Epithelial cell of proximal tubule (primary cell): ENCODE measurements at regions not wholly inside any gene's neighbourhood (a gene's known extent, or its start where the extent isn't known, plus 50 kb on each side); places are given as distances from the start of the nearest gene placed in this dataset.
A peak's percentile ranks its signal among the peaks of the same experiment; 100 is the strongest.

Source experiments
- DNase-seq: peaks from one replicate; pipeline ENCODE4 v3.0.0-alpha.2; 2011; ENCODE audit warnings: low read depth
- H3K4me3 ChIP-seq: 2 replicates; pipeline ENCODE4 v1.5.1; 2011; ENCODE audit warnings: low read depth, mild to moderate bottlenecking, low read length
- TF ChIP-seq, protein P1 (sequence below): conservative IDR thresholded peaks from 2 replicates; pipeline ENCODE4 v1.5.1; 2012; ENCODE audit warnings: low read depth, mild to moderate bottlenecking, low read length

DNA sequence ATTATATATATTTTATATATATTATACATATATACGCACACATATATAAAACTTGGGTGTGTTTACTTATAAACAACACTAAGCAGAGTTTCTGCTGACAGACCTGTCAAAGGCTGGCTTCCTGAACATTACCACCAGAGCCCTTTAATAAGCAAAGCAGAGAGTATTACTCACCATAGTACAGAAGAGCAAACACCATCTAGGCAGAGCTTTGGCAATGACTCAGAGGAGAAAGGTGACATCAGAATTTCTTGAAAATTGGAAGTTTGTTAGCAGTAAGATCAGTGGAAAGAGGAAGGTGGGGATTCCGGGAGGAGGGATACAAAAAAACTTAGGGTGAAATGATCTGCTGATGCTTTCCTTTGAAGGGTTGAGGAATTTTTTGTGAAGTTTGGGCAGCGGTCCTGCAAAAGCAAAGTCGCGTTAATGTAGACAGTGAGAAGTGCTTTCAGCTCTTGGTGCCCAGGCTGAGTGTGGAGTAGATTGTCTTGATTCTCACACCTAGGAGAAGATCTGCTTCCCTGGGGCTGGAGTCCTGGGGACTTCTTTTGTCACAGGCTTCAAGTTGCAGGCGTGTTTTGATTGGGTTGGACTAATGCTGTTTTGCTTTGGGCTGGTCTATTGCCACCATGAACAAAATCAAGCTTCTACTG lies 109.6 kb upstream of the BACH2 start:
- no peak for DNase-seq
- H3K4me3 ChIP-seq: no peak overlapping the region
- TF ChIP-seq, protein P1, sequence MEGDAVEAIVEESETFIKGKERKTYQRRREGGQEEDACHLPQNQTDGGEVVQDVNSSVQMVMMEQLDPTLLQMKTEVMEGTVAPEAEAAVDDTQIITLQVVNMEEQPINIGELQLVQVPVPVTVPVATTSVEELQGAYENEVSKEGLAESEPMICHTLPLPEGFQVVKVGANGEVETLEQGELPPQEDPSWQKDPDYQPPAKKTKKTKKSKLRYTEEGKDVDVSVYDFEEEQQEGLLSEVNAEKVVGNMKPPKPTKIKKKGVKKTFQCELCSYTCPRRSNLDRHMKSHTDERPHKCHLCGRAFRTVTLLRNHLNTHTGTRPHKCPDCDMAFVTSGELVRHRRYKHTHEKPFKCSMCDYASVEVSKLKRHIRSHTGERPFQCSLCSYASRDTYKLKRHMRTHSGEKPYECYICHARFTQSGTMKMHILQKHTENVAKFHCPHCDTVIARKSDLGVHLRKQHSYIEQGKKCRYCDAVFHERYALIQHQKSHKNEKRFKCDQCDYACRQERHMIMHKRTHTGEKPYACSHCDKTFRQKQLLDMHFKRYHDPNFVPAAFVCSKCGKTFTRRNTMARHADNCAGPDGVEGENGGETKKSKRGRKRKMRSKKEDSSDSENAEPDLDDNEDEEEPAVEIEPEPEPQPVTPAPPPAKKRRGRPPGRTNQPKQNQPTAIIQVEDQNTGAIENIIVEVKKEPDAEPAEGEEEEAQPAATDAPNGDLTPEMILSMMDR: no peak

DNA sequence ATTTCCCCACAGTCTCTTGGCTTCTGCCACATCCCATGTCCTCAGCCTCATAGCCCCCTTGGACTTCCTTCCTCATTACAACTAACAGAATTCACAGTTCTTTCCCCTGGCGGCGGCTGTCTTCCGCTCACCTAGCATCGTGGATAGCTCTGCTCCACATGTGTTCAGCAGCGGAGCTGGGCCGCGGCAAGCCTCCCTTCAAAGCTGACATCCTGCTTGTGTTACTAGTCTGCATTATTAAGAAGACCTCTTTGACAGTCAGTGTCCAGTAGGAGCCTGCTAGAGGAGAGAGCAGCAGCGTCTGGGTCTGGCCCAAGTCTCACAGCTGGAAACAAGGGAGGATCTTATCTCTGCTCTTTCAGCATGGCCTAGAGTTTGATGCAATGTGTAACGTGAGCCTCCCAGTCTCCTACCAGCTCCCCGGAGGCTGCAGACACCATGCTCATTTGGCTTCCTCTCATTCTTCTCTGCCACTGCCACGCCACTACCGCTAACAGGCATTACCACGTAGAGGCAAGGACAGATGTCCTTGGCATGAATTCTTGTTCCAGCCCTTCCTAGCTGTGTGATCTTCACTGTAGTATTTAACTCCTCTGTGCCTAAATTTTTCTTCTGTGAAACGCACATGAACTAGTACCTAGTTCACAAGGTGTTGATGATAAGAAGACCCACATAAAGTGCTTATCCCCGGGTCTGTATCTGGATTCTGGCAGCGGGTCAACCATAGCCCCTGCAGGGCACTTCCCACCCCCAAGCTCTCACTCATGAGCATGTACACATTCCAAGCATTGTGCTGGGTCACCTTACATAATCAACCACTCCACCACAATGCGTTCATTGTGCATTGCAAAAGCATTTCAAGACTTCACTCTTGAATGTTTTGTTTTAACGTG lies 107.1 kb upstream of the BACH2 start:
- DNase-seq: no peak
- TF ChIP-seq, protein P1: no peak
- no peak overlapping the region for H3K4me3 ChIP-seq

DNA sequence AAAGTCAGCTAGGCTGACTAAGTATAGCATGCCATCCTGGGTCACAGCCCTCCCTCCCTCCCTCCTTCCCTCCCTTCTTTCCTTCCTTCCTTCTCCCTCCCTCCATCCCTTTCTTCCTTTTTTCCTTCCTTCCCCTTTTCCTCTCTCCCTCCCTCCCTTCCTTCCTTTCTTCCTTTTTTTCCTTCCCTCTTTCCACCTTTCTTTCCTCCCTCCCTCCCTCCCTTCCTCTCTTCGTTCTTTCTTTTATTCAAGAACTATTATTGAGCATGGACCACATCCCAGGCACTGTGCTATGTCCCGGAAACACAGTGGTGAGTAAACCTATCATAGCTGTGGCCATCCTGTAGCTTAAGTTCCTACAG lies 106.2 kb upstream of the BACH2 start:
- DNase-seq: no peak
- TF ChIP-seq, protein P1: no peak
- H3K4me3 ChIP-seq: no peak overlapping the region

DNA sequence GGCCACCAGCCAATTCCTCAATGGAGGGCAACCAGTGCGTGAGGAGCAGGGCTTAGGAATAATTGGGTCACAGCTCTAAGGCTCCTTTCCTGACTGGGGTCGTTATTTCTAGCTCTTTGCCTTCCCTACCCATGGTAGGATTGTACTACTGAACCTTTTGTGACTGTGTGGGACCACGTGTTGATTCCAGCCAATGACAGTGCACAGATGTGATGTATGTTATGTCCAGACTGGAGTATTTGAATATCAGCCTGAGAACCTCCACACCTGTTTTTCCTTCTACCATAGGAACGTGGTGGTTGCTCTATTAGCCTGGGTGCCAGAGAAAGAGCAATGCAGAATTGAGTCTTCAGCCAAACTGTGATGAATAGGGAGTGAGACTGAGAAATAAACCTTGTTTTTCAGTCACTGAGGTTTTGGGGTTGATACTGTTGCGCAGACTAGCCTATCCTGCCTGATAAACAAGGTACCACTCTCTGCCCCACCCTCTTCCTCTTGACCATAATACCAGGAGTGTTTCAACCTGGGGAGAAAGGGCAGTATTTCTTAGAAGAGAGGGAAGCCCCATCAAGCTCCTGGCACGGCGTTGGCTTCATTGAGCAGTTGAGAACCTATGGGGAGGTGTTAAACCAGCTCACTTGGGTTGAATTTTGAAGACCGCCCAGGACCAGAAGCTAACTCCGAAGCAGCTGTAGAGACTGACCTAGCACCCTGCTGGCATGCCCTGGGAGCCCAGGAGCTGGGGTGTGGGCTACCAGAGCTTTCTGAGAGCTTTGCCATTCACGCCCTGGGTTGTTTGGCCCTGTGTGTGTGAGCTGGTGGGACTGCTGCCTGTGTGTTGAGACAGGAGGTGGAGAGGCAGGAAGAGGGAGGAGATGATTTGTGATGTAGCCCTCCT lies 105.5 kb upstream of the BACH2 start:
- H3K4me3 ChIP-seq: no peak overlapping the region
- no peak for DNase-seq
- TF ChIP-seq, protein P1: no peak

DNA sequence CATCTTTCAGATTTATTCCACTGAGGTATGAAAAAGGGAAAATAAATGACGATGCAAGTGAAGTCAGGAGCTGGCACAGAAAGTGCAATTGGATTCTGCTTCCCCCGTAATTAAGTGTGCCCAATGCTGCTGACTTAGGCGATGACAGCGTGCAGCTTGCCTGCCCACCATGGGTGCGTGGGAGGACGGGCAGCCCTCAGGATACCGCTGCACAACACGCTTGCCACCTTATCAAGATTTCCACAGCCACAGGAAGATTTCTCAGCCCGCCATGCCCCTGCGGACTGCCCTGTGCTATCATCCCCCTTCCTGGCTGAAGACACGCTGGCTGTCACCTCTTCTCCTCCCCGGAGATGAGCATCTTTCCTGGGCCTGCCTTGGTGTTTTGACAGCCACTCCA lies 103.3 kb upstream of the BACH2 start:
- no peak overlapping the region for H3K4me3 ChIP-seq
- no peak for DNase-seq
- TF ChIP-seq, protein P1: no peak

DNA sequence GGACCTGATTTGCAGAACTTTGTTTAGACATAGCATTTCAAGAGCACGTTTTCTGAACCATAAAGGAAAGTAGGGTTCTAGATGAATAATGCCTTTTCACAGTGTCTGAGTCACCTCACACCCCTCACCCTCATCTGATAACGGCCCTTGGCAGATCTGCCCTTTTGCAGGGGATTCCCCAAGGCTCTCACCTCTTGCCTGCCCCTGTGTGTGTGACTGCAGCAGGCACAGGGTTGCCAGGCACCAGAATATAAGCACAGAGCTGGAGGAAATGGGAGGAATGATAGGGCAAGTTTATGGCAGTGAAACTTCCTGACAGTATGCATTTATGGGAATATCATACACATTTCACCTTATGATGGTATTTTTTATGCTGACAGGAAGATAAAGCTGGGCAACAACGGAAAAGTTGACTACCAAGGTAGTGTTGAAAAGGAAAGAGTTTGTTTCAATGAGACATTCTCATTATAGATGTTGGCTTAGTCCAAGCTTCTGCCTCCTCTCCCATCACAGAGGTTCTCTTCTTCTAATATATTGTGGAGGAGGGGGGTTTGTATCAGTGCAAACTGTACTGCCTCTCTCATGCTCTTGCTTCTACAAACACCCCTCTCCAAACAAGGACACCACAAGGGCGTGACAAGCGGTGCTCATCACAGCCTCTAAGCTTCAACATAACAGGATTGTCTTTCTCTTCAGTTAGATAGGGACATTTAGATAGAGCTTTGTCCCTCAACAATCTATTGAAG lies 101.5 kb upstream of the BACH2 start:
- no peak for DNase-seq
- TF ChIP-seq, protein P1: peak; percentile 10
- H3K4me3 ChIP-seq: no peak overlapping the region
